B cell (primary cell): ENCODE measurements at regions not wholly inside any gene's neighbourhood (a gene's known extent, or its start where the extent isn't known, plus 50 kb on each side); places are given as distances from the start of the nearest gene placed in this dataset.

Experiments used
- ATAC-seq: fragments of 200-7000 bp; cut with Tn5 transposase; one replicate; pipeline ENCODE4 v1.10.0; 2021; ENCODE audit warnings: low read depth, mild to moderate bottlenecking, moderate number of reproducible peaks, moderate library complexity
- CTCF ChIA-PET: fragments of 350-600 bp; sonication (Branson Sonifier 250); formaldehyde crosslinking; loops from one replicate; lab custom pipeline; 2021; ENCODE audit warnings: antibody characterized with exemption, inconsistent platforms; lab: Charles Lee
- POLR2A ChIA-PET: fragments of 350-600 bp; sonication (Branson Sonifier 250); formaldehyde crosslinking; loops from one replicate; lab custom pipeline; 2021; ENCODE audit warnings: antibody characterized with exemption; lab: Charles Lee
- DNase-seq: peaks from one replicate; pipeline ENCODE4 v3.0.0; 2013
- H2AFZ ChIP-seq: 2 replicates; pipeline ENCODE4 v1.6.1; 2012; ENCODE audit warnings: mild to moderate bottlenecking, low read depth, low read length; ENCODE audit not compliant: insufficient read depth, poor library complexity, severe bottlenecking
- H3K27ac ChIP-seq, 2 donors: 1 replicate in 1 of 2; 2 replicates in 1 of 2; pipeline ENCODE4 v1.5.1; 2012 to 2013; ENCODE audit warnings: low read length in 2 of 2, mild to moderate bottlenecking in 2 of 2, moderate library complexity in 1 of 2
- H3K27me3 ChIP-seq, 4 experiments: fragments of 200-600 bp in 1 of 4; sonication (generic) in 1 of 4; replicated peaks in 1 of 4; 1 replicate in 2 of 4; 2 replicates in 2 of 4; pipeline versions ENCODE4 v1.6.1 to v1.7.0; 2013 to 2016; ENCODE audit warnings: low read length in 3 of 4, mild to moderate bottlenecking in 2 of 4, mixed read lengths in 1 of 4, moderate library complexity in 1 of 4; ENCODE audit not compliant: insufficient read depth in 4 of 4, control insufficient read depth in 3 of 4; ENCODE audit errors: control extremely low read depth in 1 of 4
- H3K36me3 ChIP-seq, 2 experiments: replicated peaks in 1 of 2; 1 replicate in 1 of 2; 2 replicates in 1 of 2; pipeline versions ENCODE4 v1.6.1 to v1.7.1; 2013; ENCODE audit warnings: low read length in 1 of 2; ENCODE audit not compliant: insufficient read depth in 2 of 2, control insufficient read depth in 1 of 2; ENCODE audit errors: control extremely low read depth in 1 of 2, extremely low read depth in 1 of 2
- H3K4me1 ChIP-seq, 2 donors: fragments of 200-600 bp in 1 of 2; sonication (generic) in 1 of 2; 1 replicate in 1 of 2; 2 replicates in 1 of 2; pipeline versions ENCODE4 v1.5.1 to v1.6.1; 2013 to 2017; ENCODE audit warnings: low read length in 2 of 2; ENCODE audit not compliant: control insufficient read depth in 2 of 2, insufficient read depth in 2 of 2
- H3K4me2 ChIP-seq: replicated peaks from 2 replicates; pipeline ENCODE3; 2012; ENCODE audit warnings: mild to moderate bottlenecking, low read depth, low read length; ENCODE audit not compliant: poor library complexity, severe bottlenecking
- H3K4me3 ChIP-seq, 5 experiments: fragments of 200-600 bp in 1 of 5; sonication (generic) in 1 of 5; 1 replicate in 3 of 5; 2 replicates in 2 of 5; pipeline versions ENCODE4 v1.5.1 to v1.7.0; 2011 to 2016; ENCODE audit warnings: low read length in 4 of 5, mild to moderate bottlenecking in 4 of 5, low read depth in 2 of 5, control low read depth in 1 of 5, moderate library complexity in 1 of 5; ENCODE audit not compliant: insufficient read depth in 1 of 5; ENCODE audit errors: control extremely low read depth in 1 of 5, extremely low read depth in 1 of 5
- H3K79me2 ChIP-seq: fragments of 200-600 bp; sonication (generic); one replicate; pipeline ENCODE4 v1.6.0; 2016; ENCODE audit warnings: low read length; ENCODE audit not compliant: control insufficient read depth, insufficient read depth
- H3K9ac ChIP-seq: fragments of 200-600 bp; sonication (generic); 2 replicates; pipeline ENCODE4 v1.6.1; 2017; ENCODE audit warnings: mild to moderate bottlenecking, low read length, moderate library complexity
- H3K9me3 ChIP-seq, 3 donors: one replicate each; pipeline versions ENCODE4 v1.6.1 to v1.7.1; 2013; ENCODE audit warnings: low read length in 2 of 3; ENCODE audit not compliant: control insufficient read depth in 2 of 3, insufficient read depth in 1 of 3; ENCODE audit errors: control extremely low read depth in 1 of 3
- H4K20me1 ChIP-seq: 2 replicates; pipeline ENCODE4 v1.6.0; 2012; ENCODE audit warnings: mild to moderate bottlenecking, low read length; ENCODE audit not compliant: insufficient read depth, control insufficient read depth, poor library complexity, severe bottlenecking
- H3K27ac Mint-ChIP-seq: one replicate; pipeline ENCODE4 v1.8.0; 2021; ENCODE audit warnings: mixed read lengths
- H3K27me3 Mint-ChIP-seq: one replicate; pipeline ENCODE4 v1.8.0; 2021; ENCODE audit warnings: mixed read lengths
- H3K4me1 Mint-ChIP-seq: one replicate; pipeline ENCODE4 v1.8.0; 2021; ENCODE audit warnings: mixed read lengths
- H3K4me3 Mint-ChIP-seq: one replicate; pipeline ENCODE4 v1.8.0; 2021; ENCODE audit warnings: mixed read lengths
- H3K9me3 Mint-ChIP-seq: one replicate; pipeline ENCODE4 v1.8.0; 2022; ENCODE audit warnings: mixed read lengths; ENCODE audit not compliant: insufficient read depth
- EZH2 ChIP-seq: IDR thresholded peaks from 2 replicates; pipeline ENCODE4 v1.6.1; 2012; ENCODE audit warnings: borderline replicate concordance, low read depth, mild to moderate bottlenecking, moderate library complexity, low read length; ENCODE audit not compliant: insufficient read depth, poor library complexity, severe bottlenecking
- WGBS: methylation state at CpG from one replicate; pipeline ENCODE4 v1.1.5; 2013; ENCODE audit warnings: missing lambda C conversion rate; ENCODE audit not compliant: insufficient coverage; 5-methylcytosine and 5-hydroxymethylcytosine counted together
- intact Hi-C: fragments of 100-400 bp; cut with micrococcal nuclease; formaldehyde crosslinking; loops from one replicate; pipeline ENCODE4 v1.10.0; 2022
- TF ChIP-seq, protein P1 (sequence below): fragments of 200-600 bp; IDR thresholded peaks from one replicate; pipeline ENCODE4 v1.8.0; 2022; ENCODE audit warnings: antibody characterized with exemption, mild to moderate bottlenecking

DNA sequence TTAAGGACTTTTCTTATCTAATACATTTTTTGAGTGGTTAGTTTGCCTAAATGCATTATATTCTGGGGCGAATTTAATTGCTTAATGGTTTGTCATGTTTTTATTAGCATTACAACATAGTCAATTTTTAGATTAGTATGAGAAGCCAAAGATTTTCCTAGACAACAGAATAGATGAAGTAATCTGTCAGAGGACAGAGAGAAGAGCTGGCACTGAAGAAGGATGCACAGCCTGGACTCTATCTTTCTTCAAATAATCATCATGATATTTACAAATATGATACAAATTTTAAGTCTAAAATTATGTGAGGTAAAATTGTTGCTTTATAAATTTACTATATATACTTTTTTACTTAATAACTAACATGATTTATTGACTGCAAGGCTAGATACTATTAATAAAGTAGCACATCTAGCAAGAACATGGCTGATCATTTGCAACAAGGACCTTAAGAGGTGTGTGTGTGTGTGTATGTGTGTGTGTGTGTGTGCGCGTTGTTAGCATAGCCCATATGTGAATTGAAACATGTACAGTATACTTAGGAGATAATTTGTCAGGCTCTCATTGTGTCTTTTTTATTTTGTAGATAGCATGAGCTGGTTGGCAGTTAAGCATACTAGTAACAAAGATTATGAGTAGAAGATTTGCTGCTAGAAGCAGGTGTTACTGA, 752.2 kb downstream of the DCDC2C start:
- H3K27ac ChIP-seq = no peak overlapping the region
- no peaks in the 10 kb centered on the region for H3K4me1 ChIP-seq
- Mint-ChIP-seq H3K4me3 (no peak overlapping the region), H3K27me3 (no peaks in the 10 kb centered on the region), H3K4me1 (no peaks in the 10 kb centered on the region), H3K27ac (no peak overlapping the region), H3K9me3 (no peaks in the 10 kb centered on the region)
- no peaks in the 10 kb centered on the region for H3K79me2 ChIP-seq
- DNase-seq = no peak
- TF ChIP-seq EZH2 = no peak
- TF ChIP-seq, protein P1, sequence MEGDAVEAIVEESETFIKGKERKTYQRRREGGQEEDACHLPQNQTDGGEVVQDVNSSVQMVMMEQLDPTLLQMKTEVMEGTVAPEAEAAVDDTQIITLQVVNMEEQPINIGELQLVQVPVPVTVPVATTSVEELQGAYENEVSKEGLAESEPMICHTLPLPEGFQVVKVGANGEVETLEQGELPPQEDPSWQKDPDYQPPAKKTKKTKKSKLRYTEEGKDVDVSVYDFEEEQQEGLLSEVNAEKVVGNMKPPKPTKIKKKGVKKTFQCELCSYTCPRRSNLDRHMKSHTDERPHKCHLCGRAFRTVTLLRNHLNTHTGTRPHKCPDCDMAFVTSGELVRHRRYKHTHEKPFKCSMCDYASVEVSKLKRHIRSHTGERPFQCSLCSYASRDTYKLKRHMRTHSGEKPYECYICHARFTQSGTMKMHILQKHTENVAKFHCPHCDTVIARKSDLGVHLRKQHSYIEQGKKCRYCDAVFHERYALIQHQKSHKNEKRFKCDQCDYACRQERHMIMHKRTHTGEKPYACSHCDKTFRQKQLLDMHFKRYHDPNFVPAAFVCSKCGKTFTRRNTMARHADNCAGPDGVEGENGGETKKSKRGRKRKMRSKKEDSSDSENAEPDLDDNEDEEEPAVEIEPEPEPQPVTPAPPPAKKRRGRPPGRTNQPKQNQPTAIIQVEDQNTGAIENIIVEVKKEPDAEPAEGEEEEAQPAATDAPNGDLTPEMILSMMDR = no peak
- ATAC-seq = no peak
- 94% methylated on average over 2 of the region's 3 CpGs for WGBS
- no peaks in the 10 kb centered on the region for H3K36me3 ChIP-seq
- H3K9ac ChIP-seq = no peak overlapping the region
- CTCF ChIA-PET = no interaction called here
- intact Hi-C loops = no loop called here
- peaks cover 0 to 3% (median 0%) of the 10 kb centered on the region in 3 donors for H3K9me3 ChIP-seq
- no peak overlapping the region for H2AFZ ChIP-seq
- POLR2A ChIA-PET = no interaction called here
- no peak overlapping the region for H3K4me3 ChIP-seq
- H3K27me3 ChIP-seq = no peaks in the 10 kb centered on the region
- H4K20me1 ChIP-seq = no peaks in the 10 kb centered on the region
- no peak overlapping the region for H3K4me2 ChIP-seq

DNA sequence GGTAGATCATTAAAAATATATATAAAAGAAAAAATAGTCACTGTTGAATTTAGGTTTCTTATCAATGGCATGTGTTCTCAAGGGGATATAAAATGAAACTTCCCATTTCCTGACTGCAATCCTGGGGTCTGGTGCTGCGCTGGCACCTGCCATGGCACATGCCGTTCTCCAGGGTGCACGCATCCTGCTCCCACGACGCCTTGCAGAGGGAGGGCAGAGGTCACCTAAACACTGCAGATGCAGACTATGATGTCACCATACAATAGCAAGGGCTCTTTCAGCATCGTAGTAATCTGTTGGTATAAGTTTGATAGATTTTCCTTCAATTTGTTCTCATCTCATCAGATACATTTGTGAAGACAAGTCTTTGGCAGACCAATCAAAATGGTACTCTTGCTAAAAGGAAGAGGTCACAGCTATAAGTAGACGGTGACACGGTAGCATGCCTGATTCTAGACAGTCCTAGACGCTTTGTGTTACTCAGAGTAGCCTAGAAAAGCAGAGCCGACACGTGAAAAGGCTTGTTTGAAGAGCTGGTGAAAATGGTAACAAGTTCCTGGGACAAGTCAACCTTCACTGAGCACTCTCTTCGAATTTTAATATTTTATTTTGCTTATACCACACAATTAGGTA, 761.4 kb downstream of the DCDC2C start:
- no peak overlapping the region for H3K4me3 Mint-ChIP-seq
- Histone ChIP-seq H3K27me3 (no peaks in the 10 kb centered on the region), H3K4me1 (no peaks in the 10 kb centered on the region), H3K9me3 (peaks cover 0 to 3% (median 0%) of the 10 kb centered on the region in 3 donors), H3K27ac (no peak overlapping the region), H3K79me2 (no peaks in the 10 kb centered on the region), H2AFZ (no peak overlapping the region), H3K9ac (no peak overlapping the region), H4K20me1 (no peaks in the 10 kb centered on the region), H3K36me3 (no peaks in the 10 kb centered on the region), H3K4me2 (no peak overlapping the region), H3K4me3 (no peak overlapping the region)
- ATAC-seq = no peak
- no peaks in the 10 kb centered on the region for H3K4me1 Mint-ChIP-seq
- no peaks in the 10 kb centered on the region for H3K9me3 Mint-ChIP-seq
- intact Hi-C loops = no loop called here
- POLR2A ChIA-PET = no interaction called here
- DNase-seq = no peak
- TF ChIP-seq EZH2 = no peak
- TF ChIP-seq, protein P1 = no peak
- WGBS = 95% methylated on average over 5 of the region's 12 CpGs
- CTCF ChIA-PET = no interaction called here
- H3K27me3 Mint-ChIP-seq = no peaks in the 10 kb centered on the region
- H3K27ac Mint-ChIP-seq = no peak overlapping the region
